Body of pancreas (tissue), 4 donors: ENCODE measurements at regions not wholly inside any gene's neighbourhood (a gene's known extent, or its start where the extent isn't known, plus 50 kb on each side); places are given as distances from the start of the nearest gene placed in this dataset.

Experiments used
- POLR2A ChIP-seq, 3 donors: fragments of 450-650 bp; IDR thresholded peaks; one replicate each; pipeline ENCODE4 v1.6.1; 2016; ENCODE audit warnings: antibody characterized with exemption in 3 of 3, mild to moderate bottlenecking in 2 of 3
- TF ChIP-seq, protein P1 (sequence below), 7 experiments: fragments of 450-650 bp in 4 of 7; fragments of 200-600 bp in 3 of 7; sonication (generic) in 3 of 7; IDR thresholded peaks; one replicate each; pipeline ENCODE4 v1.5.1; 2016 to 2019; ENCODE audit warnings: antibody characterized with exemption in 7 of 7

DNA sequence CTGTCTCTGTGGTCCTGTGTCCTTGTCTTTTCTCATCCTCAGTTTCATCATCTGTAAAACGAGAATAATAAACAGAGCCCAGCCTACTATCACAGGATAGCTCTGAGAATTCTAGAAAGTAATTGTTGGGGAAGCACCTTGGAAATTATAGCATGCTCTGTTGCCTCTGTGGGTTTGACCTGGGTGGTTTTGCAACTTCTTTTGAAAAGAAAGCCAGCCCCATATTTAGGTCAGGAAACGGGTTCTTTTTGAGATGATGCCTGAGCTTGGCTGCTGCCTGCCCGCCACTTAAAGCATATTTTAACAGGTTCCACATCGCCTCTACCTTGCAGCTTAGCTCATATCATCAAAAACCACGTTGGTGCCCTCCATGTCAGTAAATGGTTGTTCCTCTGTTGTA is 111.1 kb downstream of the TLR4 start:
- TF ChIP-seq, protein P1, sequence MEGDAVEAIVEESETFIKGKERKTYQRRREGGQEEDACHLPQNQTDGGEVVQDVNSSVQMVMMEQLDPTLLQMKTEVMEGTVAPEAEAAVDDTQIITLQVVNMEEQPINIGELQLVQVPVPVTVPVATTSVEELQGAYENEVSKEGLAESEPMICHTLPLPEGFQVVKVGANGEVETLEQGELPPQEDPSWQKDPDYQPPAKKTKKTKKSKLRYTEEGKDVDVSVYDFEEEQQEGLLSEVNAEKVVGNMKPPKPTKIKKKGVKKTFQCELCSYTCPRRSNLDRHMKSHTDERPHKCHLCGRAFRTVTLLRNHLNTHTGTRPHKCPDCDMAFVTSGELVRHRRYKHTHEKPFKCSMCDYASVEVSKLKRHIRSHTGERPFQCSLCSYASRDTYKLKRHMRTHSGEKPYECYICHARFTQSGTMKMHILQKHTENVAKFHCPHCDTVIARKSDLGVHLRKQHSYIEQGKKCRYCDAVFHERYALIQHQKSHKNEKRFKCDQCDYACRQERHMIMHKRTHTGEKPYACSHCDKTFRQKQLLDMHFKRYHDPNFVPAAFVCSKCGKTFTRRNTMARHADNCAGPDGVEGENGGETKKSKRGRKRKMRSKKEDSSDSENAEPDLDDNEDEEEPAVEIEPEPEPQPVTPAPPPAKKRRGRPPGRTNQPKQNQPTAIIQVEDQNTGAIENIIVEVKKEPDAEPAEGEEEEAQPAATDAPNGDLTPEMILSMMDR (IDR thresholded peaks at IDR 0.05): no peak
- no peak for TF ChIP-seq POLR2A (IDR thresholded peaks at IDR 0.05)
